ENCODE measurements at regions not wholly inside any gene's neighbourhood (a gene's known extent, or its start where the extent isn't known, plus 50 kb on each side); places are given as distances from the start of the nearest gene placed in this dataset.

GRCh38 chr4:108335081-108335480 lies 166.3 kb upstream of the LEF1 start:
- DNase-seq, result no peak

- DNase-seq, result no peak
Measured at GRCh38 chr4:108334031-108334430, 165.3 kb upstream of the LEF1 start.

- DNase-seq, result peak in 1 of 58 donors; percentile 1
Measured at GRCh38 chr4:108333353-108333942, 164.7 kb upstream of the LEF1 start.

- DNase-seq, result no peak
Measured at GRCh38 chr4:108331905-108332632, 163.3 kb upstream of the LEF1 start.

GRCh38 chr4:108328383-108328732 lies 159.6 kb upstream of the LEF1 start:
- DNase-seq, result no peak

GRCh38 chr4:108327642-108328382 lies 159.1 kb upstream of the LEF1 start:
- no peak for DNase-seq

GRCh38 chr4:108325561-108325960 lies 156.8 kb upstream of the LEF1 start:
- no peak for DNase-seq

GRCh38 chr4:108324450-108324849 lies 155.7 kb upstream of the LEF1 start:
- no peak for DNase-seq

GRCh38 chr4:108322497-108322896 lies 153.8 kb upstream of the LEF1 start:
- DNase-seq, result no peak

GRCh38 chr4:108320061-108320460 lies 151.3 kb upstream of the LEF1 start:
- no peak for DNase-seq

GRCh38 chr4:108317377-108317776 lies 148.6 kb upstream of the LEF1 start:
- no peak for DNase-seq

GRCh38 chr4:108315694-108316093 lies 147.0 kb upstream of the LEF1 start:
- DNase-seq, result no peak

GRCh38 chr4:108314900-108315589 lies 146.3 kb upstream of the LEF1 start:
- no peak for DNase-seq

- no peak for DNase-seq
Measured at GRCh38 chr4:108313546-108314339, 145.0 kb upstream of the LEF1 start.

GRCh38 chr4:108311313-108311712 lies 142.6 kb upstream of the LEF1 start:
- no peak for DNase-seq

GRCh38 chr4:108303488-108304177 lies 134.9 kb upstream of the LEF1 start:
- DNase-seq, result no peak

GRCh38 chr4:108301545-108302251 lies 133.0 kb upstream of the LEF1 start:
- DNase-seq, result no peak

- no peak for DNase-seq
Measured at GRCh38 chr4:108297605-108298004, 128.9 kb upstream of the LEF1 start.

- DNase-seq, result no peak
Measured at GRCh38 chr4:108292229-108292628, 123.5 kb upstream of the LEF1 start.

- DNase-seq, result no peak
Measured at GRCh38 chr4:108291137-108291536, 122.4 kb upstream of the LEF1 start.

Measured in anterior cingulate cortex (tissue), 58 donors.